H1 (cell line): ENCODE measurements at regions not wholly inside any gene's neighbourhood (a gene's known extent, or its start where the extent isn't known, plus 50 kb on each side); places are given as distances from the start of the nearest gene placed in this dataset.

Source experiments
- CTCF ChIA-PET: fragments of 300-600 bp; sonication (Branson Sonifier 250); formaldehyde crosslinking; loops from one replicate; lab custom pipeline; 2021; ENCODE audit not compliant: partially characterized antibody; lab: Charles Lee
- POLR2A ChIA-PET: fragments of 300-600 bp; sonication (Branson Sonifier 250); formaldehyde crosslinking; loops from one replicate; lab custom pipeline; 2021; ENCODE audit warnings: inconsistent platforms; ENCODE audit not compliant: partially characterized antibody; lab: Charles Lee
- DNase-seq, 2 experiments: peaks; one replicate each; pipeline versions ENCODE4 v3.0.0 to v3.0.0-alpha.2; 2010 to 2022; ENCODE audit warnings: low spot score in 2 of 2, low read depth in 1 of 2, mixed read lengths in 1 of 2
- FAIRE-seq: peaks from 2 replicates; lab custom pipeline; 2011; peaks lifted over from hg19 to GRCh38; lab: Jason Lieb, UNC
- H2AFZ ChIP-seq: 2 replicates; pipeline ENCODE4 v1.8.1; 2012; ENCODE audit warnings: low read length, inconsistent platforms
- H2AK5ac ChIP-seq: 2 replicates; pipeline ENCODE4 v1.6.1; 2013; ENCODE audit warnings: low read depth, low read length
- H2BK120ac ChIP-seq: replicated peaks from 2 replicates; pipeline ENCODE3; 2013; ENCODE audit warnings: low read depth, low read length, inconsistent platforms
- H2BK12ac ChIP-seq: 2 replicates; pipeline ENCODE4 v1.6.1; 2013; ENCODE audit warnings: low read depth, low read length
- H2BK15ac ChIP-seq: 2 replicates; pipeline ENCODE4 v1.6.1; 2013; ENCODE audit warnings: low read length
- H2BK20ac ChIP-seq: 2 replicates; pipeline ENCODE4 v1.6.1; 2013; ENCODE audit warnings: low read length
- H2BK5ac ChIP-seq: 2 replicates; pipeline ENCODE4 v1.6.1; 2013; ENCODE audit warnings: low read depth, low read length
- H3K14ac ChIP-seq: 2 replicates; pipeline ENCODE4 v1.6.1; 2013; ENCODE audit warnings: inconsistent platforms; ENCODE audit not compliant: insufficient read length
- H3K18ac ChIP-seq: 2 replicates; pipeline ENCODE4 v1.6.1; 2013; ENCODE audit warnings: low read length; ENCODE audit errors: extremely low read depth
- H3K23ac ChIP-seq: 2 replicates; pipeline ENCODE4 v1.6.1; 2013; ENCODE audit warnings: inconsistent platforms; ENCODE audit not compliant: insufficient read length
- H3K23me2 ChIP-seq: 2 replicates; pipeline ENCODE4 v1.6.1; 2013; ENCODE audit warnings: low read depth, low read length
- H3K27ac ChIP-seq: 2 replicates; pipeline ENCODE4 v1.6.1; 2011; ENCODE audit warnings: low read depth, low read length, inconsistent platforms
- H3K27me3 ChIP-seq, 4 experiments: replicated peaks in 1 of 4; 1 replicate in 1 of 4; 2 replicates in 3 of 4; pipeline versions ENCODE4 v1.6.1 to v1.8.1; 2011 to 2013; ENCODE audit warnings: low read length in 3 of 4, mild to moderate bottlenecking in 3 of 4, inconsistent platforms in 2 of 4, mixed read lengths in 2 of 4, moderate library complexity in 1 of 4; ENCODE audit not compliant: control insufficient read depth in 3 of 4, insufficient read depth in 3 of 4; ENCODE audit errors: extremely low read depth in 1 of 4
- H3K36me3 ChIP-seq, 4 experiments: 2 replicates each; pipeline versions ENCODE4 v1.6.1 to v1.8.1; 2011 to 2013; ENCODE audit warnings: mild to moderate bottlenecking in 4 of 4, low read length in 3 of 4, moderate library complexity in 2 of 4, control low read depth in 1 of 4, inconsistent platforms in 1 of 4; ENCODE audit not compliant: insufficient read depth in 4 of 4, control insufficient read depth in 2 of 4
- H3K4ac ChIP-seq: replicated peaks from 2 replicates; pipeline ENCODE3; 2013; ENCODE audit warnings: low read length, low read depth, mixed read lengths, inconsistent platforms; ENCODE audit not compliant: insufficient read length
- H3K4me1 ChIP-seq, 4 experiments: replicated peaks in 1 of 4; 1 replicate in 1 of 4; 2 replicates in 3 of 4; pipeline versions ENCODE4 v1.6.1 to v1.8.1; 2011 to 2013; ENCODE audit warnings: low read length in 3 of 4, inconsistent platforms in 2 of 4, mixed read lengths in 1 of 4; ENCODE audit not compliant: insufficient read depth in 4 of 4, control insufficient read depth in 3 of 4
- H3K4me2 ChIP-seq, 2 experiments: 2 replicates each; pipeline versions ENCODE4 v1.6.1 to v1.8.1; 2011 to 2013; ENCODE audit warnings: low read depth in 2 of 2, low read length in 2 of 2, control low read depth in 1 of 2, inconsistent platforms in 1 of 2, mild to moderate bottlenecking in 1 of 2; ENCODE audit not compliant: insufficient read depth in 1 of 2
- H3K4me3 ChIP-seq, 4 experiments: fragments of 200-600, 300-600 bp in 1 of 4; sonication (generic), shearing (Covaris generic), sonication (Bioruptor Twin) in 1 of 4; 2 replicates each; pipeline versions ENCODE4 v1.5.1 to v1.8.1; 2011 to 2016; ENCODE audit warnings: low read length in 4 of 4, low read depth in 3 of 4, control low read depth in 2 of 4, inconsistent platforms in 2 of 4, mild to moderate bottlenecking in 2 of 4, mixed read lengths in 1 of 4, moderate library complexity in 1 of 4; ENCODE audit not compliant: insufficient read depth in 2 of 4; ENCODE audit errors: extremely low read depth in 1 of 4
- H3K56ac ChIP-seq: replicated peaks from 2 replicates; pipeline ENCODE3; 2013; ENCODE audit warnings: low read depth, mild to moderate bottlenecking, mixed read lengths, low read length, inconsistent platforms; ENCODE audit not compliant: insufficient read length
- H3K79me1 ChIP-seq: 2 replicates; pipeline ENCODE4 v1.6.1; 2013; ENCODE audit warnings: low read depth, low read length, control low read depth
- H3K79me2 ChIP-seq, 2 experiments: 2 replicates each; pipeline versions ENCODE4 v1.6.1 to v1.8.1; 2012 to 2013; ENCODE audit warnings: low read length in 2 of 2, mild to moderate bottlenecking in 2 of 2, inconsistent platforms in 1 of 2; ENCODE audit not compliant: insufficient read depth in 2 of 2, control insufficient read depth in 1 of 2
- H3K9ac ChIP-seq, 4 experiments: replicated peaks in 1 of 4; 1 replicate in 1 of 4; 2 replicates in 3 of 4; pipeline versions ENCODE4 v1.6.1 to v1.8.1; 2011 to 2013; ENCODE audit warnings: low read depth in 3 of 4, low read length in 3 of 4, control low read depth in 2 of 4, mild to moderate bottlenecking in 2 of 4, moderate library complexity in 2 of 4, inconsistent platforms in 1 of 4; ENCODE audit errors: extremely low read depth in 1 of 4
- H3K9me3 ChIP-seq, 2 experiments: 2 replicates each; pipeline versions ENCODE4 v1.6.1 to v1.8.1; 2012 to 2013; ENCODE audit warnings: mild to moderate bottlenecking in 2 of 2, moderate library complexity in 2 of 2, control low read depth in 1 of 2, inconsistent platforms in 1 of 2, low read depth in 1 of 2, low read length in 1 of 2, mixed read lengths in 1 of 2; ENCODE audit not compliant: insufficient read depth in 2 of 2
- H4K20me1 ChIP-seq, 2 experiments: replicated peaks in 1 of 2; 2 replicates each; pipeline versions ENCODE3 to v1.8.1; 2011 to 2013; ENCODE audit warnings: inconsistent platforms in 2 of 2, low read length in 2 of 2, mild to moderate bottlenecking in 1 of 2; ENCODE audit not compliant: insufficient read depth in 2 of 2, control insufficient read depth in 1 of 2
- H4K5ac ChIP-seq: 2 replicates; pipeline ENCODE4 v1.6.1; 2013; ENCODE audit warnings: low read length, low read depth, mixed read lengths, inconsistent platforms; ENCODE audit not compliant: insufficient read length
- H4K8ac ChIP-seq: 2 replicates; pipeline ENCODE4 v1.8.0; 2013; ENCODE audit warnings: mild to moderate bottlenecking, moderate library complexity, low read length, inconsistent platforms; ENCODE audit not compliant: insufficient read depth; ENCODE audit errors: extremely low read depth
- H4K91ac ChIP-seq: replicated peaks from 2 replicates; pipeline ENCODE3; 2013; ENCODE audit warnings: low read length, mixed read lengths, inconsistent platforms; ENCODE audit not compliant: insufficient read length
- FOSL1 ChIP-seq: IDR thresholded peaks from 2 replicates; pipeline ENCODE4 v1.6.1; 2011; ENCODE audit warnings: mild to moderate bottlenecking, low read depth, low read length, moderate library complexity; ENCODE audit not compliant: insufficient read depth
- JUND ChIP-seq: IDR thresholded peaks from 2 replicates; pipeline ENCODE4 v1.6.1; 2011; ENCODE audit warnings: mild to moderate bottlenecking, improper control_type of control experiment, low read length
- MAX ChIP-seq: IDR thresholded peaks from 2 replicates; pipeline ENCODE4 v1.6.1; 2012; ENCODE audit warnings: inconsistent platforms
- NANOG ChIP-seq: IDR thresholded peaks from 2 replicates; pipeline ENCODE4 v1.6.1; 2011; ENCODE audit warnings: low read length, low read depth, mild to moderate bottlenecking, inconsistent platforms; ENCODE audit not compliant: insufficient read depth, poor library complexity, severe bottlenecking
- RNF2 ChIP-seq: fragments of 200-900, 300-1000 bp; sonication (generic); IDR thresholded peaks from 2 replicates; pipeline ENCODE4 v1.7.1; 2016; ENCODE audit warnings: borderline replicate concordance, low read depth, mild to moderate bottlenecking, antibody characterized with exemption, low read length; ENCODE audit not compliant: poor library complexity, severe bottlenecking; ENCODE audit errors: missing control alignments
- RXRA ChIP-seq: IDR thresholded peaks from 2 replicates; pipeline ENCODE4 v1.6.1; 2011; ENCODE audit warnings: low read depth, mild to moderate bottlenecking, low read length, moderate library complexity; ENCODE audit not compliant: insufficient read depth
- SAP30 ChIP-seq: fragments of 300-600 bp; sonication (generic); IDR thresholded peaks from 2 replicates; pipeline ENCODE4 v1.7.1; 2012; ENCODE audit warnings: low read length, moderate library complexity, mild to moderate bottlenecking, inconsistent platforms; ENCODE audit not compliant: insufficient read depth, insufficient replicate concordance
- SIX5 ChIP-seq: IDR thresholded peaks from 2 replicates; pipeline ENCODE4 v1.6.1; 2011; ENCODE audit warnings: mild to moderate bottlenecking, low read depth, low read length
- TAF7 ChIP-seq: optimal IDR thresholded peaks from 2 replicates; pipeline ENCODE3; 2011; ENCODE audit warnings: low read depth, mild to moderate bottlenecking, inconsistent platforms, low read length, moderate library complexity, borderline replicate concordance
- TBP ChIP-seq: IDR thresholded peaks from 2 replicates; pipeline ENCODE4 v1.6.1; 2011; ENCODE audit warnings: low read depth, low read length, improper control_type of control experiment
- TF ChIP-seq, protein P1 (sequence below): IDR thresholded peaks from 2 replicates; pipeline ENCODE4 v1.6.1; 2012; ENCODE audit warnings: low read length, inconsistent platforms

DNA sequence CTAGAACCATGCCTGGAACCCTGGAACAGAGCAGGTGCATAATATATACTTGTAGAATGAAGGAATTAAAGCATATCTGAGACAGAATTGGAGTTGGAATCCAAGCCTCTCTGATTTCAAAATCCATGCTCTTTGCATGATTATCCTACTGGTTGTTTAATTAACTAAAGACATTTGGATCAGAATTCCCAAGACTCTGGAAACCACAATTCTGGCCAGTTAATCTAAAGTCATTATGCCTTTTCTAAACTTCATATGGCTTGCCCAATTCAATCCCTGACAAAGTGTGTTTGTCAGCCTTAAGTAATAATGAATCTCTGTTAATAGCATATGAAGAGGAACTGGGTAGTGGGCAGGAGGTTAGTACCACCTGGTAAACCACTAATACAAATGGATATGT is 422.6 kb downstream of the ATP23 start:
- Histone ChIP-seq H4K5ac (no peak overlapping the region), H3K23me2 (no peaks in the 10 kb centered on the region; the same call in 1 of the 2 replicates), H2BK12ac (no peak overlapping the region), H4K91ac (no peak overlapping the region), H3K9me3 (no peaks in the 10 kb centered on the region), H3K23ac (no peak overlapping the region), H3K4ac (no peak overlapping the region), H2BK15ac (no peak overlapping the region), H3K4me2 (no peak overlapping the region), H2AFZ (no peak overlapping the region), H3K36me3 (no peaks in the 10 kb centered on the region), H3K79me1 (no peaks in the 10 kb centered on the region), H3K27ac (no peak overlapping the region), H3K27me3 (no peaks in the 10 kb centered on the region; a peak in 1 of 7 replicates), H3K4me3 (no peak overlapping the region), H2AK5ac (no peak overlapping the region), H3K79me2 (no peaks in the 10 kb centered on the region), H2BK20ac (no peak overlapping the region), H4K8ac (no peak overlapping the region), H3K18ac (no peak overlapping the region), H4K20me1 (no peaks in the 10 kb centered on the region), H2BK5ac (no peak overlapping the region), H3K56ac (no peak overlapping the region), H2BK120ac (no peak overlapping the region), H3K4me1 (no peaks in the 10 kb centered on the region), H3K9ac (no peak overlapping the region), H3K14ac (no peak overlapping the region)
- no peak for DNase-seq
- TF ChIP-seq SAP30 (no peak), TBP (no peak), RXRA (no peak), NANOG (no peak), MAX (no peak), RNF2 (no peak), SIX5 (no peak), TAF7 (no peak), JUND (no peak), FOSL1 (no peak)
- TF ChIP-seq, protein P1, sequence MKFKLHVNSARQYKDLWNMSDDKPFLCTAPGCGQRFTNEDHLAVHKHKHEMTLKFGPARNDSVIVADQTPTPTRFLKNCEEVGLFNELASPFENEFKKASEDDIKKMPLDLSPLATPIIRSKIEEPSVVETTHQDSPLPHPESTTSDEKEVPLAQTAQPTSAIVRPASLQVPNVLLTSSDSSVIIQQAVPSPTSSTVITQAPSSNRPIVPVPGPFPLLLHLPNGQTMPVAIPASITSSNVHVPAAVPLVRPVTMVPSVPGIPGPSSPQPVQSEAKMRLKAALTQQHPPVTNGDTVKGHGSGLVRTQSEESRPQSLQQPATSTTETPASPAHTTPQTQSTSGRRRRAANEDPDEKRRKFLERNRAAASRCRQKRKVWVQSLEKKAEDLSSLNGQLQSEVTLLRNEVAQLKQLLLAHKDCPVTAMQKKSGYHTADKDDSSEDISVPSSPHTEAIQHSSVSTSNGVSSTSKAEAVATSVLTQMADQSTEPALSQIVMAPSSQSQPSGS = no peak
- FAIRE-seq = no peak
- CTCF ChIA-PET = interaction anchor here (1.5 kb wide), 1 partner anchor 749 kb away, joined by 3 read pairs; no protein-coding TSS in a partner anchor
- POLR2A ChIA-PET = no interaction called here
